Progenitor cell of endocrine pancreas (in vitro differentiated cells): ENCODE measurements at regions not wholly inside any gene's neighbourhood (a gene's known extent, or its start where the extent isn't known, plus 50 kb on each side); places are given as distances from the start of the nearest gene placed in this dataset.

Experiments
- DNase-seq: peaks from one replicate; pipeline ENCODE4 v3.0.0; 2021; ENCODE audit warnings: low spot score; ENCODE audit not compliant: unreplicated experiment
- H3K27ac Mint-ChIP-seq: 2 replicates; pipeline ENCODE4 v1.8.0; 2021; ENCODE audit warnings: mild to moderate bottlenecking, moderate library complexity, mixed read lengths
- H3K27me3 Mint-ChIP-seq: 2 replicates; pipeline ENCODE4 v1.8.0; 2021; ENCODE audit warnings: mixed read lengths
- H3K36me3 Mint-ChIP-seq: 2 replicates; pipeline ENCODE4 v1.8.0; 2022; ENCODE audit warnings: mixed read lengths; ENCODE audit not compliant: insufficient read depth
- H3K4me1 Mint-ChIP-seq: 2 replicates; pipeline ENCODE4 v1.8.0; 2021; ENCODE audit warnings: low read depth, mixed read lengths
- H3K4me3 Mint-ChIP-seq: 2 replicates; pipeline ENCODE4 v1.8.0; 2021; ENCODE audit warnings: low read depth, mild to moderate bottlenecking, moderate library complexity, mixed read lengths
- H3K9me3 Mint-ChIP-seq: 2 replicates; pipeline ENCODE4 v1.8.0; 2021; ENCODE audit warnings: low read depth, mixed read lengths
- TF ChIP-seq, protein P1 (sequence below): fragments of 200-600 bp; sonication (generic); IDR thresholded peaks from one replicate; pipeline ENCODE4 v1.5.0; 2021; ENCODE audit warnings: antibody characterized with exemption, mild to moderate bottlenecking; ENCODE audit not compliant: unreplicated experiment

DNA sequence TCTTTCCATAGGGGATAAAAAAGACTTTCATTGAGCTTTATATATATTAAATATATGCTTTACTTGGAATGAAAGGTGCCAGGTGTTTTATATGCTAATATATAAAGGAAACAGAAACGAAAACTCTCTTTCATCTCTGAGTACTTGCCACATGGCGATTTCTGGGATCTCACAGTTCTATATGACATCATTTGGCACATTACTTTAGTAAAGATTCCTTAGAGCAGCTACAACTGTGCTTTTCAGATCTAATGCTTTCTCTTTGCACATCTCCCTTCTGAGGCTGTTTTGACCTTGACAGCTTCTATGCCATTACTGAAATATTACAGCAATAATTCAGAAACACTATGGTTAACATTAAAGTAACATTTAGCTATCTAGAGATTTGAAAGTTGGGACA, 1082.9 kb upstream of the CDH2 start:
- Mint-ChIP-seq H3K9me3 (peaks cover 10% of the 10 kb centered on the region), H3K36me3 (no peaks in the 10 kb centered on the region), H3K4me3 (no peak overlapping the region), H3K27me3 (no peaks in the 10 kb centered on the region), H3K27ac (no peak overlapping the region), H3K4me1 (no peaks in the 10 kb centered on the region)
- TF ChIP-seq, protein P1, sequence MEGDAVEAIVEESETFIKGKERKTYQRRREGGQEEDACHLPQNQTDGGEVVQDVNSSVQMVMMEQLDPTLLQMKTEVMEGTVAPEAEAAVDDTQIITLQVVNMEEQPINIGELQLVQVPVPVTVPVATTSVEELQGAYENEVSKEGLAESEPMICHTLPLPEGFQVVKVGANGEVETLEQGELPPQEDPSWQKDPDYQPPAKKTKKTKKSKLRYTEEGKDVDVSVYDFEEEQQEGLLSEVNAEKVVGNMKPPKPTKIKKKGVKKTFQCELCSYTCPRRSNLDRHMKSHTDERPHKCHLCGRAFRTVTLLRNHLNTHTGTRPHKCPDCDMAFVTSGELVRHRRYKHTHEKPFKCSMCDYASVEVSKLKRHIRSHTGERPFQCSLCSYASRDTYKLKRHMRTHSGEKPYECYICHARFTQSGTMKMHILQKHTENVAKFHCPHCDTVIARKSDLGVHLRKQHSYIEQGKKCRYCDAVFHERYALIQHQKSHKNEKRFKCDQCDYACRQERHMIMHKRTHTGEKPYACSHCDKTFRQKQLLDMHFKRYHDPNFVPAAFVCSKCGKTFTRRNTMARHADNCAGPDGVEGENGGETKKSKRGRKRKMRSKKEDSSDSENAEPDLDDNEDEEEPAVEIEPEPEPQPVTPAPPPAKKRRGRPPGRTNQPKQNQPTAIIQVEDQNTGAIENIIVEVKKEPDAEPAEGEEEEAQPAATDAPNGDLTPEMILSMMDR = no peak
- DNase-seq = no peak

DNA sequence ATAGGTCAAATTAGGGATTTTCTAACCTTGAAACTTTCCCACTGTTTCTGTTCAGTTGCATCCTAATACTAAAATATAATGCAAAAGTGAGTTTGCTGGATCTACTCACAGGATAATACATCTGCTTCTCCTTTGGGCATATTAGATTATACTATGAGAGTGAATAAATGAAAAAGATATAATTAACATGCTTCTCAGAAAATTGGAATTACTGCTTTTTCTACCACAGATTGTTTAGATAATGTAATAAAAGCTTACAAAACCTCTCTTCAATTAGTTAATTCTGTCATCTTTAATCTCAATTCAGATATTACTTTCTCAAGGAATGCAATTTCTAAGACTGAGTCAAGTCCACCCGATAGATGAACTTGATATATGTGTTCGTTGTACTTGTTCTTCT, 1077.2 kb upstream of the CDH2 start:
- H3K36me3 Mint-ChIP-seq = no peaks in the 10 kb centered on the region
- H3K27ac Mint-ChIP-seq = no peak overlapping the region
- TF ChIP-seq, protein P1 = no peak
- H3K27me3 Mint-ChIP-seq = no peaks in the 10 kb centered on the region
- no peaks in the 10 kb centered on the region for H3K4me1 Mint-ChIP-seq
- DNase-seq = no peak
- no peak overlapping the region for H3K4me3 Mint-ChIP-seq
- no peaks in the 10 kb centered on the region for H3K9me3 Mint-ChIP-seq

DNA sequence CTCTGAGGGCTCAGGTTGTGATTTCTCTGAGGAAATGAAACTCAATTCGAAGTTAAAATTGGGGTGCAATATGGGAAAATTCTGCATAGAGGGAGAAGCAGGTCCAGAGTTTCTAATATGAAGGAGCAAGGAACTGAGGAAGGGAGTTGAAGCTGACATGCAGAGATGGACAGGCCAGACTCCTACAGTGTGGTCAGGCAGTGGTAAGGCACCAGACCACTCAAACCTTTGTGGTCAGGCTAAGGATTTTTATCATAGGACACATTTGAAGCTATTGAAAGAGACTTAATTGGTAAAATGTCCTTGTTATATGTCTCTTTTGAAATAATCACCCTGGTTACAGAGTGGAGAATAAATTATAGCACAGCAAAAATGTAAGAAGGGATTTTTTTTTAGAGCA, 1074.8 kb upstream of the CDH2 start:
- H3K9me3 Mint-ChIP-seq = peaks cover 2% of the 10 kb centered on the region
- H3K27me3 Mint-ChIP-seq = no peaks in the 10 kb centered on the region
- no peak overlapping the region for H3K4me3 Mint-ChIP-seq

DNA sequence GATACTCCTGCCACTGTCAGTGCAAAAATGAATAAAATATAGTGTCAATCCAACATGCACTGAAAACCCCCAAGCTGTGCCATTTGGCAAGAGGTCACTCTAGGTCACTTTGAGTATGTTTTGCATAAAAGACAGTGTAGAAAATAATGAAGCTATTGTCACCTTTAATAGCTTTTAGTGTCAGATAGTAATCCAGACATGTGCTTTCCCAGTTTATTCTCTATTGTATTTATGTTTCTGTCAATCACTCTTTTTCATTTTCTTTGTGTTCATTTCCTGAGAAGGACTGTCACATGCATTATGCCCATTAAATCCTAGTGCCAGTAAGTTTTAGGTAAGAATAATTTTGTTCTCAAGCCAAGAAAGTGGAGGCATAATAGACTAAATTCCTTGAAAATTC, 1073.9 kb upstream of the CDH2 start:
- TF ChIP-seq, protein P1 = no peak
- no peak overlapping the region for H3K27ac Mint-ChIP-seq
- no peaks in the 10 kb centered on the region for H3K36me3 Mint-ChIP-seq
- DNase-seq = no peak
- H3K27me3 Mint-ChIP-seq = no peaks in the 10 kb centered on the region
- H3K9me3 Mint-ChIP-seq = peaks cover 5% of the 10 kb centered on the region
- H3K4me3 Mint-ChIP-seq = no peak overlapping the region
- peaks cover 6% of the 10 kb centered on the region for H3K4me1 Mint-ChIP-seq

More for the DNA sequence above, 1074.8 kb upstream of the CDH2 start:
- H3K4me1 Mint-ChIP-seq = peaks cover 6% of the 10 kb centered on the region
- TF ChIP-seq, protein P1 = no peak
- no peak for DNase-seq
- no peaks in the 10 kb centered on the region for H3K36me3 Mint-ChIP-seq
- H3K27ac Mint-ChIP-seq = no peak overlapping the region

DNA sequence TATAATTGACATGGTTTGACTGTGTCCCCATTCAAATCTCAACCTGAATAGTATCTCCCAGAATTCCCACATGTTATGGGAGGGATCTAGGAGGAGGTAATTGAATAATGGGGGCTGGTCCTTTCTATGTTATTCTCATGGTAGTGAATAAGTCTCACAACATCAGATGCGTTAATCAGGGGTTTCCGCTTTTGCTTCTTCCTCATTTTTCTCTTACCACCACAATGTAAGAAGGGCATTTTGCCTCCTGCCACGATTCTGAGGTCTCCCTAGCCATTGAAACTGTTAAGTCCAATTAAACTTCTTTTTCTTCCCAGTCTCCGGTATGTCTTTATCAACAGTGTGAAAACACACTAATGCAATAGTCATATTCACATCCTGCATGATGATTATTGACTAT, 1073.3 kb upstream of the CDH2 start:
- TF ChIP-seq, protein P1 = no peak

More for the DNA sequence above, 1073.3 kb upstream of the CDH2 start:
- DNase-seq = no peak
- Mint-ChIP-seq H3K4me1 (peaks cover 6% of the 10 kb centered on the region), H3K4me3 (no peak overlapping the region), H3K9me3 (peaks cover 5% of the 10 kb centered on the region), H3K27ac (peak overlapping the region; percentile 40), H3K36me3 (no peaks in the 10 kb centered on the region), H3K27me3 (no peaks in the 10 kb centered on the region)
